ENCODE measurements at regions not wholly inside any gene's neighbourhood (a gene's known extent, or its start where the extent isn't known, plus 50 kb on each side); places are given as distances from the start of the nearest gene placed in this dataset.
"Not testable (repeated sequence)": the region's sequence is repeated elsewhere in the genome, so short reads cannot be mapped to it uniquely, and the experiment has no call there.

DNA sequence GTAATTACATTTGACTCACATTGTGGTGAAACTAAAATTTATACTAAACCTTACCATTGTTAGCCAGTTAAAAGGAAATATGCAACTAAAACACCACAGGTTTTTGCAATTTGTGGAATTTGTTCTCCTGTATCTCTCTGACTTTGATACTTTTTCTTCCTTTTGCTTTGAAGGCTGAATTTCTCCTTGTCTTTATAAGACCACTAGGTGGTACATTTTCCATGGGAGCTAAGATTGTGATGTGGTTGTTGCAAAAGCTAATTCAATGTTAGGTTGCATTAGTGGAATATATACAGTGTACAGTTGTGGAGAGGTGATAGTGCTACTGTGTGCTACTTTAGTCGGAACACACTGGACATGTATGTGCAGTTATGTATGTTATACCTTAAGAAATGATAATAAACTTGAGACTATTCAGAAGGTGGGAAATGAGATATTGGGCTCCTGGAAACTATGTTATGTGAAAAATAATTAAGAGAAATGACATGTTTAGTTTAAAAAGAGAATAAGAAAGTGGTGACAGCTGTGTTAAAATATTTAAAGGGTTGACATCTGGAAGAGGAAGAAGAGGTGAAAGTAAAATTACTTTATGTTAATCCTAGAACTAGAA lies 70.3 kb downstream of the ARL9 start:
- Histone ChIP-seq H3K79me2 (ENCODE audit: insufficient read depth) (no peaks in the 10 kb centered on the region), H3K4me2 (no peak overlapping the region), H3K9me3 (no peaks in the 10 kb centered on the region), H3F3A (replicated peaks; ENCODE audit: insufficient read depth) (no peaks in the 10 kb centered on the region), H3K36me3 (replicated peaks in 1 of 2; ENCODE audit: control insufficient read depth in 1 of 2, insufficient read depth in 2 of 2, low read length in 1 of 2) (no peaks in the 10 kb centered on the region), H3K4me1 (ENCODE audit: control insufficient read depth in 1 of 2, insufficient read depth in 2 of 2, low read depth in 1 of 2, low read length in 1 of 2) (no peaks in the 10 kb centered on the region), H3K9ac (no peak overlapping the region), H4K20me1 (ENCODE audit: insufficient read depth) (no peaks in the 10 kb centered on the region), H3K9me2 (no peaks in the 10 kb centered on the region; the same call in 1 of the 2 replicates), H3K27ac (ENCODE audit: low read depth in 2 of 2, low read length in 1 of 2) (no peak overlapping the region), H3K27me3 (ENCODE audit: insufficient read depth) (no peaks in the 10 kb centered on the region), H2AFZ (ENCODE audit: low read depth) (no peak overlapping the region), H3K4me3 (ENCODE audit: low read depth in 2 of 2, low read length in 1 of 2) (no peak overlapping the region)
- ChIA-PET POLR2A (interaction anchor here (0.6 kb wide), 1 partner anchor 224 kb away, joined by 3 read pairs; no protein-coding TSS in a partner anchor), CTCF (interaction anchor here (0.7 to 3.3 kb wide), 24 partner anchors 9 to 260 kb away, joined by 3 to 37 read pairs (median 4); no protein-coding TSS in a partner anchor)
- 9% methylated on average over 1 of the region's 1 CpG for WGBS (ENCODE audit: low lambda C conversion rate)
- peak; percentile 45 for DNase-seq
- TF ChIP-seq, protein P1, sequence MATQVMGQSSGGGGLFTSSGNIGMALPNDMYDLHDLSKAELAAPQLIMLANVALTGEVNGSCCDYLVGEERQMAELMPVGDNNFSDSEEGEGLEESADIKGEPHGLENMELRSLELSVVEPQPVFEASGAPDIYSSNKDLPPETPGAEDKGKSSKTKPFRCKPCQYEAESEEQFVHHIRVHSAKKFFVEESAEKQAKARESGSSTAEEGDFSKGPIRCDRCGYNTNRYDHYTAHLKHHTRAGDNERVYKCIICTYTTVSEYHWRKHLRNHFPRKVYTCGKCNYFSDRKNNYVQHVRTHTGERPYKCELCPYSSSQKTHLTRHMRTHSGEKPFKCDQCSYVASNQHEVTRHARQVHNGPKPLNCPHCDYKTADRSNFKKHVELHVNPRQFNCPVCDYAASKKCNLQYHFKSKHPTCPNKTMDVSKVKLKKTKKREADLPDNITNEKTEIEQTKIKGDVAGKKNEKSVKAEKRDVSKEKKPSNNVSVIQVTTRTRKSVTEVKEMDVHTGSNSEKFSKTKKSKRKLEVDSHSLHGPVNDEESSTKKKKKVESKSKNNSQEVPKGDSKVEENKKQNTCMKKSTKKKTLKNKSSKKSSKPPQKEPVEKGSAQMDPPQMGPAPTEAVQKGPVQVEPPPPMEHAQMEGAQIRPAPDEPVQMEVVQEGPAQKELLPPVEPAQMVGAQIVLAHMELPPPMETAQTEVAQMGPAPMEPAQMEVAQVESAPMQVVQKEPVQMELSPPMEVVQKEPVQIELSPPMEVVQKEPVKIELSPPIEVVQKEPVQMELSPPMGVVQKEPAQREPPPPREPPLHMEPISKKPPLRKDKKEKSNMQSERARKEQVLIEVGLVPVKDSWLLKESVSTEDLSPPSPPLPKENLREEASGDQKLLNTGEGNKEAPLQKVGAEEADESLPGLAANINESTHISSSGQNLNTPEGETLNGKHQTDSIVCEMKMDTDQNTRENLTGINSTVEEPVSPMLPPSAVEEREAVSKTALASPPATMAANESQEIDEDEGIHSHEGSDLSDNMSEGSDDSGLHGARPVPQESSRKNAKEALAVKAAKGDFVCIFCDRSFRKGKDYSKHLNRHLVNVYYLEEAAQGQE (IDR thresholded peaks at IDR 0.05; ENCODE audit: low read depth, low read length), result no peak
- TF ChIP-seq RCOR1 (IDR thresholded peaks at IDR 0.05; ENCODE audit: low read length) (no peak), SMC3 (IDR thresholded peaks at IDR 0.05; ENCODE audit: low read depth, low read length) (peak; percentile 63), ELF1 (IDR thresholded peaks at IDR 0.05) (no peak), YY1 (IDR thresholded peaks at IDR 0.05; ENCODE audit: low read depth) (no peak), TCF12 (IDR thresholded peaks at IDR 0.05) (no peak), MXI1 (IDR thresholded peaks at IDR 0.05; ENCODE audit: low read depth, low read length) (no peak), CHD2 (IDR thresholded peaks at IDR 0.05; ENCODE audit: low read length, partially characterized antibody) (no peak), RAD21 (IDR thresholded peaks at IDR 0.05; ENCODE audit: low read length) (peak; percentile 69), RXRA (IDR thresholded peaks at IDR 0.05; ENCODE audit: borderline replicate concordance, low read depth) (no peak)
- TF ChIP-seq, protein P2, sequence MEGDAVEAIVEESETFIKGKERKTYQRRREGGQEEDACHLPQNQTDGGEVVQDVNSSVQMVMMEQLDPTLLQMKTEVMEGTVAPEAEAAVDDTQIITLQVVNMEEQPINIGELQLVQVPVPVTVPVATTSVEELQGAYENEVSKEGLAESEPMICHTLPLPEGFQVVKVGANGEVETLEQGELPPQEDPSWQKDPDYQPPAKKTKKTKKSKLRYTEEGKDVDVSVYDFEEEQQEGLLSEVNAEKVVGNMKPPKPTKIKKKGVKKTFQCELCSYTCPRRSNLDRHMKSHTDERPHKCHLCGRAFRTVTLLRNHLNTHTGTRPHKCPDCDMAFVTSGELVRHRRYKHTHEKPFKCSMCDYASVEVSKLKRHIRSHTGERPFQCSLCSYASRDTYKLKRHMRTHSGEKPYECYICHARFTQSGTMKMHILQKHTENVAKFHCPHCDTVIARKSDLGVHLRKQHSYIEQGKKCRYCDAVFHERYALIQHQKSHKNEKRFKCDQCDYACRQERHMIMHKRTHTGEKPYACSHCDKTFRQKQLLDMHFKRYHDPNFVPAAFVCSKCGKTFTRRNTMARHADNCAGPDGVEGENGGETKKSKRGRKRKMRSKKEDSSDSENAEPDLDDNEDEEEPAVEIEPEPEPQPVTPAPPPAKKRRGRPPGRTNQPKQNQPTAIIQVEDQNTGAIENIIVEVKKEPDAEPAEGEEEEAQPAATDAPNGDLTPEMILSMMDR (IDR thresholded peaks at IDR 0.05), result peak; percentile 69
- TF ChIP-seq, protein P3, sequence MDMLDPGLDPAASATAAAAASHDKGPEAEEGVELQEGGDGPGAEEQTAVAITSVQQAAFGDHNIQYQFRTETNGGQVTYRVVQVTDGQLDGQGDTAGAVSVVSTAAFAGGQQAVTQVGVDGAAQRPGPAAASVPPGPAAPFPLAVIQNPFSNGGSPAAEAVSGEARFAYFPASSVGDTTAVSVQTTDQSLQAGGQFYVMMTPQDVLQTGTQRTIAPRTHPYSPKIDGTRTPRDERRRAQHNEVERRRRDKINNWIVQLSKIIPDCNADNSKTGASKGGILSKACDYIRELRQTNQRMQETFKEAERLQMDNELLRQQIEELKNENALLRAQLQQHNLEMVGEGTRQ (IDR thresholded peaks at IDR 0.05; ENCODE audit: borderline replicate concordance, low read depth, low read length), result no peak

DNA sequence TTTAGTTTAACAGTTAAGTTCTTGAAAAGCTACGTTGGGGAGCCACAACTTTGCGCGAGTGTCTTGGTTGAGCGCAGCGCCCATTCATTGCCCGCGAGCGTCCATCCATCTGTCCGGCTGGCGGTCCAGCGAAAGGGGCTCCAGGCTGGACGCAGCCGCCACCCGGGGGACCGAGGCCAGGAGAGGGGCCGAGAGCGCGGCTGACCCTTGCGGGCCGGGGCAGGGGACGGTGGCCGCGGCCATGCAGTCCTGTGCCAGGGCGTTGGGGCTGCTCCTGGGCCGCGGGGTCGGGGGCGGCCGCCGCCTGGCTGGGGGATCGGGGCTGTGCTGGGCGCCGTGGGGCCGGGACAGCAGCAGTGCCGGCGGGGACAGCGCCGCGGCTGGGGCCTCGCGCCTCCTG lies 86.8 kb downstream of the ARL9 start:
- H3K9me2 ChIP-seq; H4K20me1 ChIP-seq (ENCODE audit: insufficient read depth); H3K4me2 ChIP-seq; H3K27ac ChIP-seq (ENCODE audit: low read depth in 2 of 2, low read length in 1 of 2); H2AFZ ChIP-seq (ENCODE audit: low read depth); H3K9me3 ChIP-seq; H3K27me3 ChIP-seq (ENCODE audit: insufficient read depth); H3K36me3 ChIP-seq (replicated peaks in 1 of 2; ENCODE audit: control insufficient read depth in 1 of 2, insufficient read depth in 2 of 2, low read length in 1 of 2); H3K9ac ChIP-seq; CTCF ChIA-PET; POLR2A ChIA-PET; H3K4me1 ChIP-seq (ENCODE audit: control insufficient read depth in 1 of 2, insufficient read depth in 2 of 2, low read depth in 1 of 2, low read length in 1 of 2); H3F3A ChIP-seq (replicated peaks; ENCODE audit: insufficient read depth); H3K79me2 ChIP-seq (ENCODE audit: insufficient read depth); DNase-seq; H3K4me3 ChIP-seq (ENCODE audit: low read depth in 2 of 2, low read length in 1 of 2): not testable (repeated sequence)
- WGBS (ENCODE audit: low lambda C conversion rate), result 81% methylated on average over 14 of the region's 41 CpGs
